COLO668 (cell line): ENCODE measurements at regions not wholly inside any gene's neighbourhood (a gene's known extent, or its start where the extent isn't known, plus 50 kb on each side); places are given as distances from the start of the nearest gene placed in this dataset.

ENCODE experiments used
- DNase-seq: peaks from one replicate; lab custom pipeline; 2025; ENCODE audit not compliant: unreplicated experiment; lab: John Stamatoyannopoulos, UW

GRCh38 chr6:131382631-131383030 is 190.4 kb upstream of the ARG1 start:
- DNase-seq, result peak; percentile 56

GRCh38 chr6:131383421-131384411 is 189.3 kb upstream of the ARG1 start:
- no peak for DNase-seq

- no peak for DNase-seq
These were observed 185.2 kb upstream of the ARG1 start for GRCh38 chr6:131387562-131388447.

GRCh38 chr6:131390322-131390721 is 182.7 kb upstream of the ARG1 start:
- DNase-seq, result no peak

- DNase-seq, result no peak
These were observed 181.9 kb upstream of the ARG1 start for GRCh38 chr6:131391116-131391515.

GRCh38 chr6:131393433-131393832 is 179.6 kb upstream of the ARG1 start:
- no peak for DNase-seq

GRCh38 chr6:131394768-131395432 is 178.1 kb upstream of the ARG1 start:
- no peak for DNase-seq

- no peak for DNase-seq
These were observed 174.8 kb upstream of the ARG1 start for GRCh38 chr6:131398176-131398575.

GRCh38 chr6:131399433-131399832 is 173.6 kb upstream of the ARG1 start:
- DNase-seq, result no peak

GRCh38 chr6:131400054-131400778 is 172.8 kb upstream of the ARG1 start:
- DNase-seq, result no peak

GRCh38 chr6:131400779-131401496 is 172.1 kb upstream of the ARG1 start:
- no peak for DNase-seq

GRCh38 chr6:131408811-131409210 is 164.2 kb upstream of the ARG1 start:
- DNase-seq, result no peak

- no peak for DNase-seq
These were observed 162.2 kb upstream of the ARG1 start for GRCh38 chr6:131410785-131411184.

- DNase-seq, result no peak
These were observed 159.8 kb upstream of the ARG1 start for GRCh38 chr6:131412960-131413830.

GRCh38 chr6:131413831-131414191 is 159.2 kb upstream of the ARG1 start:
- DNase-seq, result no peak

GRCh38 chr6:131414956-131415355 is 158.1 kb upstream of the ARG1 start:
- no peak for DNase-seq

- DNase-seq, result no peak
These were observed 154.6 kb upstream of the ARG1 start for GRCh38 chr6:131418441-131418840.

- no peak for DNase-seq
These were observed 153.3 kb upstream of the ARG1 start for GRCh38 chr6:131419702-131420101.

- DNase-seq, result no peak
These were observed 149.0 kb upstream of the ARG1 start for GRCh38 chr6:131424016-131424415.
